ENCODE measurements at regions not wholly inside any gene's neighbourhood (a gene's known extent, or its start where the extent isn't known, plus 50 kb on each side); places are given as distances from the start of the nearest gene placed in this dataset.
"Not testable (repeated sequence)": the region's sequence is repeated elsewhere in the genome, so short reads cannot be mapped to it uniquely, and the experiment has no call there.

- DNase-seq, result not testable (repeated sequence)
Observed at GRCh38 chr2:36157093-36157492, 198.5 kb upstream of the CRIM1 start.

DNA sequence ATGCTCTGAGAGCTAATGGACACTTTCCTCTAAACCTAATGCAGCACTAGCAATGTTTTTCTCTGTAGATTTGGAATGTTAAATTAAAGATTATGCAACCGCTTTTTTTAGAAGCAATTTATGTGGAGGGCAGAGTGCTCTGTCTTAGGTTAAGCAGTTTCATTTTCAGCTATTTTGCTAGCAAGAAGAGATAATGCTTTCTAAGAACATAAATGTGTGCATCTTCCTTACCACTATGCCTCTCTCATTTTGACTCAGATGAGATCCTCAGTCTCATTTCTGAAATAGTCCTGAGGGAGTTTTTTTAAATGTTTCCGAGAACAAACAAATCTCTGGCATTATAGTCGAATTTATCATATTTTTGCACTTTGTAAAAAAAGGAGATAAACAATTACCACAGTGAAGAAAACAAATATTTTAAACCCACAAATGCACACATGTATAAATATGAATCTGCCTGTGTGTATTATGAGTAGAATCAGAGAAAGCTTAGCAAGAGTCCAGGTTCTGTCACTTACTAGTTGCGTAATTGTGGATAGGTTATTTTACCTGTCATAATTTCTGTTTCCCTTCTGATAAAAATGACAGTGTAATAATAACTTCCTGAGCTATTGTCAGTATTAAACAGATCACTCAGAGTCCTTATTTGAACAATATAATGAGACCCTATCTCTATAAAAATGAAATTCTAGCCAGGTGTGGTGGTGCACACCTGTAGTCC, 207.7 kb upstream of the CRIM1 start:
- no peak for DNase-seq

DNA sequence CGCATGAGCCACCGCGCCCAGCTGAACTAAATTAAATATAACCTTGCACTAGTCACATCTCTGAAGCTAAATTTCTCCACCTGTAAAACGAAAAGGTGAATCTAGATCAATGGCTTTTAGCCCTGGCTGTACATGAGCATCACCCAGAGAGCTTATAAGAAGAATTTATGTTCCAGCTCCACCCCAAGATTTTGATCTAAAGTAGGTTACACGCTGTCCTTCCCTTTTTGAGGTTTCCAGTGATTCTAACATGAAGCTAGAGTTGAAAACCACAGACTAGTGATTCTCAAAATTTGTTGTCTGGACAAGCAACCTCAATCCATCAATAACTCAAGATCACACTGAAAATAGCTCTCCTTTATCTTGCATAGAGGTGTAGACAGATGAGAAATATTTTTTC, 208.8 kb upstream of the CRIM1 start:
- no peak for DNase-seq

GRCh38 chr2:36140391-36140790, 215.2 kb upstream of the CRIM1 start:
- no peak for DNase-seq

GRCh38 chr2:36137612-36138011, 218.0 kb upstream of the CRIM1 start:
- DNase-seq, result no peak

DNA sequence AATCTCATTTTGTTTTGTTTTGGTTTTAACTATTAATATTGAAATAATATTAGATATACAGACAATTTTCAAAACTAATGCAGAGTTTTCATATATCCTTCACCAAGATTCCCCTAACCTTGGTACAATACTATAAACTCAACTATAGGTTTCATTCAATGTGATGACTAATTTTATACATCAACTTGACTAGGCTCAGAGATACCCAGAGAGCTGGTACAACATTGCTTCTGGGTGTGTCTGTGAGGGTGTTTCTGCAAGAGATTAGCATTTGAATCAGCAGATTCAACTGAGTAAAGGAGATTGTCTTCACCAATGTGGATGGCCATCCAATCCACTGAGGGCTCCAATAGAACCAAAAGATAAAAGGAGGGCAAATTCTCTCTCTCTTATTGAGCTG, 221.3 kb upstream of the CRIM1 start:
- DNase-seq, result no peak

GRCh38 chr2:36128359-36128758, 227.2 kb upstream of the CRIM1 start:
- no peak for DNase-seq

DNA sequence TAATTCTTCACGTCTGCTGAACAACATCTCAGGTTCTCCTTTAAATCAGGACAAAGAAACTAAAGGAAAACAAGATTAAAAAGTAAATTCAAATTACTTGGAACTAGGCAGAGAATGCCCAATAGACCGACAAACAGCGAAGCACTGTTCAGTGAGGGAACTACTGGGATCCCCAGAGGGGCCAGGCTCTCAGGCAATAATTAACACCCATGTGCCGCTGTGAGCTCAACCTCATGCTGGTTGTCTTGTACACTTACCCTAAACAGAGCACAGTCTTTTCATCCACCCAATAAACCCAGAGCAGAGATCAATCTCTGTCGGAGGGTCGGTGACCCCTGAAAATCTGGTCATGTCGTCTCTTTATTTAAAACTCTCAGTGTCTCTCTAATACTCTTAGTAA, 229.9 kb upstream of the CRIM1 start:
- DNase-seq, result peak in 1 of 3 experiments; percentile 25

- no peak for DNase-seq
Observed at GRCh38 chr2:36123995-36124394, 231.6 kb upstream of the CRIM1 start.

DNA sequence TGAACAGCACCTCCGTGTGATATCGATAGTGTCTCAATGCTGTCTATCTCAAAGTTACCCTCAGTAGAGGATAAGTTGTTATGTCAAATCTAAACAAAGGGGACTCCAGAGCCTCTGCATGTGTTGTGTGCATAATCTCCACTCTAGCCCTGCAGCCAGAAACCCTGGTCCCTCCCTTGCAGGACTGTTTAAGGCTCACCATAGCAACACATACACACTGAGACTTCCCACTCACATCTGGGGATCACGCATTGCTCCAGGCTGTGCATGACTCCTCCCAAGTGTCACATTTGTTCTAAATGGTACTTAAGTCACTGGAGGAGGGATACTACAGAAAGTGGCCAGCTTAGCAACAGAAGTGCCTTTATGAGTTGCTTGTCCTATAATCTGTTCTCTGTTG, 258.6 kb upstream of the CRIM1 start:
- peak in 2 of 3 experiments; percentile 6 to 60 for DNase-seq

- DNase-seq, result not testable (repeated sequence)
Observed at GRCh38 chr2:36091844-36092741, 263.5 kb upstream of the CRIM1 start.

GRCh38 chr2:36088716-36089328, 266.8 kb upstream of the CRIM1 start:
- DNase-seq, result no peak

GRCh38 chr2:36087344-36087743, 268.2 kb upstream of the CRIM1 start:
- no peak for DNase-seq

DNA sequence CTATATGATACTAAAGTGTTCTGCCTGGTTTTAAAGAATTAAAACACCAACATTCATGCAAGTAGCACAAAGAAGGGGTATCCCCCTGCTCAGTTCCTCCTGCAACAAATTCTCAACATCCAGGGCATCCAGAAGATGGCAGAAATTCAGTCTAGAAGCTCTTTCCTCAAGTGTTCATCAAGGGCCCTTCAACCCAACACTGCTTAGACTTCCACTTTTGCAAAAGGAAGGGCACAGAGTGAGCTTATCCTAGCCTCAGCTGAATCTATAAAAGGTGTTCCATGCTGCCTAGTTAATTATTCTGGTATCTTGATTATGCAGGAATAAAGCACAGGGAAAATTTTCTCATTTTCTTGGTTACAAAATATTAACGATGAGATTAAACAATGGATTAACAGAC, 275.8 kb upstream of the CRIM1 start:
- no peak for DNase-seq

DNA sequence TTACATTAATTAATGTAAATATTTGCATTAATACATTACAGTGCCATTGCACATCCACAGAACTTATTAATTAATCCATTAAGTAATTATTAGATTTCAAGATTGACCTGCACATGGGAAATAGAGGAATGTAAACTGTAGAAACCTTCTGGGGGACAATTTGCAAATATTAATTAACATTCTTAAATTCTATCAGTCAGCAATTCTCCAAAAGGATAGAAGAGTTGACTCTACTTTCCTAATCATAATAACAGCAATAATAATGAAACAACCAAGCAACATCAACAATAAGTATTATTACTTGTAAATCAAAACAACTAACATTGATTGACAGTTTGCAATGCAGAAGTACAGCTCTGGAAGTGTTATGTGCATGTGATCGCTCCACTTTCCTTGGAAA, 281.6 kb upstream of the CRIM1 start:
- DNase-seq, result no peak

DNA sequence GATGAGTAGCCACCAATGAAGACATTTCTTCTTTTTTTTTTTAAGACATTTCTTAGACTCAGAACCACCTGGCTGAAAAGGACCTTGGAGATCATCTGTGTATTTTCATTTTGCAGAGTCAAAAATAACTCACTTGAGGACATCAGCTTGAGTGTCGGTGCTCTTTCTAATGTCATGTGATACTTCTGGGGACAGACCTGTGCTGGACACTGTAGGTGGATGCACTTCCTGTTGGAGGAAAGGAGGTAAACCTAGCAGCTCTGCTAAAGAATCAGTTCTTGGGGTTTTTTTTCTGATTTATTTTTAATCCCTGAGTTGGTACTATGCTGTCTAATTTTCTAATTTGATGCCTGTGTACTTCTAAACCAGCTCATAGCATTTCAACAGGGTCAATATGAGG, 283.9 kb upstream of the CRIM1 start:
- DNase-seq, result no peak

GRCh38 chr2:36069074-36069473, 286.5 kb upstream of the CRIM1 start:
- peak in 1 of 3 experiments; percentile 34 for DNase-seq

GRCh38 chr2:36068086-36068485, 287.5 kb upstream of the CRIM1 start:
- no peak for DNase-seq

- DNase-seq, result no peak
Observed at GRCh38 chr2:36060133-36060532, 295.4 kb upstream of the CRIM1 start.

GRCh38 chr2:36059691-36060090, 295.9 kb upstream of the CRIM1 start:
- no peak for DNase-seq

DNA sequence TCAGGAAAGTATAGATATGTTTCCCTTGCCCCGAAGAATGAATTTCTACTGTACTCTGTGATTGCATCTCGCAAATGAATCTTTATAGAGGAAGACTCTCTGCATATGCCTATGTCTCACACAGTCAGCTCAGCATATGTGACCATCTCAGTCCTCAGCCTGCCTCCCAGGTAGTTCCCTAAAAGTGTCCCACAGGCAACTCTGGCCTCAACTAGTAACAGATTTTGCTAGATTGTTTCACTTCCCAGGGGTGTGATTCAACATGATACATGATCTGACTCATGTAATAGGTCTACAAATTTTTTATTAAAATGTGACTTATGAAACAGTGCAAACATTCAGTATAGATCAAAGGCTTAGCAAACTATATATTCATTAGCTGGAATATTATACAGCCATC, 296.6 kb upstream of the CRIM1 start:
- DNase-seq, result no peak

GRCh38 chr2:36058076-36058475, 297.5 kb upstream of the CRIM1 start:
- no peak for DNase-seq

GRCh38 chr2:36052819-36053218, 302.8 kb upstream of the CRIM1 start:
- DNase-seq, result no peak

DNA sequence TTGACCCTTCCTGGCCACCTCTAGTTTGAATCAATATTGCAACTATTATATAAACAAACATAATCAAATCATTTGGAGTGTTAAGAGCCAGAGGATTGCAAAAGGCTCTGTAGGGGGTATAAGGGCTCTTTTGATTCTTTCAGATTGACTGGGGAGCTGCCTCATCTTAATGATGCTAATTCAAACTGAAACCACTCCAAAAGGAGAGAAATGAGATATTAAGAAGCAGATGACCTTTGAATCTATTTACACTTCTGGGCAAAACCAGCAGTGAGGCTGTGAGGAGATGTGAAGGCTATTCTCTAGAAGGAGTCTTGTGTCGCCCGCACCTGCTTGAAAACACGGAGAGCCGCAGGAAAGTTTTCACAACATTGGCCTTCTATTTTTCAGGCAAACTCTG, 311.2 kb upstream of the CRIM1 start:
- peak in 2 of 3 experiments; percentile 81 to 98 for DNase-seq

Measured in NCI-H1417 (cell line).